ENCODE measurements at regions not wholly inside any gene's neighbourhood (a gene's known extent, or its start where the extent isn't known, plus 50 kb on each side); places are given as distances from the start of the nearest gene placed in this dataset.
A peak's percentile ranks its signal among the peaks of the same experiment; 100 is the strongest.

DNA sequence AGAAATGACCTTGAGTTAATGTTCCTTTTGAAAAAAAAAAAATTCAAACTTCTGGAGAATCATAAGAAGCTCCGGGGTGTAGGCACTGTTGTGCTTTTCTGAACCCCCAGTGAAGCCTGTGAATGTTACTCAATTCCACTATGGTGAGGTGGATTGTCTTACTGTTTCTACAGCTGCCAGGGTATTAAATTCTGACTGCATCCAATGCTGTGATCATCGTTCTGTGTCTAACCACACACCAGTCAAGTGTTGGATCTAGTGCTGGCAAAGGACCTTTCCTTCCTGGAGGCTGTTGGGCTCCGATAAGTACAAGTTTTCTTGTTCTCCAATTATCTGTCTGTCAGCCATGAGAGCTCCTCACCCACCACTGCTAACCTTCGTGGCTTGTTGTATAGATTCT is 162.0 kb upstream of the EPHA7 start:
- Histone ChIP-seq H3K27me3 (ENCODE audit: low read depth, low read length) (no peaks in the 10 kb centered on the region), H3K9me3 (ENCODE audit: control insufficient read depth in 1 of 2, low read length in 2 of 2) (no peaks in the 10 kb centered on the region), H3K4me3 (ENCODE audit: low read depth in 1 of 2, low read length in 2 of 2) (no peak overlapping the region), H3K36me3 (ENCODE audit: control insufficient read depth in 1 of 2, insufficient read depth in 2 of 2, low read length in 2 of 2) (no peaks in the 10 kb centered on the region), H3K27ac (ENCODE audit: low read length) (no peak overlapping the region), H3K4me1 (ENCODE audit: control insufficient read depth in 1 of 2, insufficient read depth in 2 of 2, low read length in 2 of 2) (peaks cover 0 to 7% of the 10 kb centered on the region in 2 donors)

DNA sequence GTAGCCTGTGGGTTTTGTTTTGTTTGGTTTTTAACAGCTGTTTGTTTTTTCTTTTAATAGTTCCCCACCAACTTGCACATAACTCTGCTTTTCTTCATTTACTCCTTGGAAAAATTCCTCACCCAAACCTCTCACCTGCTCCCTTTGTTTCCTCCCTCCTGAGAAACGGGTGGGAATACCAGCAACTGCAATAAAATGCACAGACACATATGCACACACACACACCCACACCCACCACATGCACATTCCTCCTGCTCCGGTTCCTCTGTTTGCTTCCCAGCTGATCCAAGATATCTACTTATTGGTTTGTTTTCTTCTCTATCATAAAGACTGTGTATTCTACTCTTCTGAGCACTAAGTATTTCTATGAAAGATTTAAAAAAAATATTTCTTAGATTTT is 161.1 kb upstream of the EPHA7 start:
- peaks cover 0 to 12% of the 10 kb centered on the region in 2 donors for H3K4me1 ChIP-seq (ENCODE audit: control insufficient read depth in 1 of 2, insufficient read depth in 2 of 2, low read length in 2 of 2)
- no peaks in the 10 kb centered on the region for H3K36me3 ChIP-seq (ENCODE audit: control insufficient read depth in 1 of 2, insufficient read depth in 2 of 2, low read length in 2 of 2)
- H3K4me3 ChIP-seq (ENCODE audit: low read depth in 1 of 2, low read length in 2 of 2): no peak overlapping the region
- no peak overlapping the region for H3K27ac ChIP-seq (ENCODE audit: low read length)
- H3K27me3 ChIP-seq (ENCODE audit: low read depth, low read length): no peaks in the 10 kb centered on the region
- H3K9me3 ChIP-seq (ENCODE audit: control insufficient read depth in 1 of 2, low read length in 2 of 2): no peaks in the 10 kb centered on the region

DNA sequence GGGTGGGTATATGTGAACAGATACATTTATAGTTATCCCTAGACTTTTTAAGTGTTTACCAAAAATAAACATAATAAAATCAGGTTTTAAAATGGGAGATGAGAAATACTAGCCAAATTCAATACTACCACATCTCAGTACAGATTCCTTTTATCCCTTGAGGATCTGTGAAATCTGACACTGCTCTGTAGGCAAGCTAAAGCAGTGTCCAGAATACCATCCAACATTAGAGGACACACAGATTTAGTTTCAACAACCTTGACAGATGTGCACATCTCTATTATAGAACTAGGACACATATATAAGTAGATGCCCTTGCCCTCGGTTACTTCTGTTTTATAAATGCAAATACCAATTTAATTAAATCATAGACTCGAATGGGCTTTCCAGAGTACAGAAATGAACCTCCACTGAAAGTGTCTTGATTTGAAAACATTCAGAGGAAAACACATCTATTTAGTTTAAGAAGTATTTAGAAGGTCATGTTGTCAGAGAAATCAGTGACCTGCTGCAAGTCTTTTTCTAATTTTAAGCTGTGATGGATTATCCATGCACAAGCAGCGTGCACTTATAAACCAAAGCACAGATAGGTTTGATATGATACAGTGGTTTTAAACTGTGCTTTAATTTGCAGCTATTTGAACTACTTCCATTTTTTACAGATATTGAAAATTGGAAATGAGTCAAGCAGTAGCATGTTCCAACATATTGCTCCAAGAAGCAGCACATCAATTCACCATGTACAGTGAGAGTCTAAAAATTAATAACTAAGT is 156.3 kb upstream of the EPHA7 start:
- Histone ChIP-seq H3K27ac (ENCODE audit: low read length) (no peak overlapping the region), H3K9me3 (ENCODE audit: control insufficient read depth in 1 of 2, low read length in 2 of 2) (no peaks in the 10 kb centered on the region), H3K4me3 (ENCODE audit: low read depth in 1 of 2, low read length in 2 of 2) (no peak overlapping the region), H3K27me3 (ENCODE audit: low read depth, low read length) (no peaks in the 10 kb centered on the region), H3K4me1 (ENCODE audit: control insufficient read depth in 1 of 2, insufficient read depth in 2 of 2, low read length in 2 of 2) (peaks cover 0 to 23% of the 10 kb centered on the region in 2 donors), H3K36me3 (ENCODE audit: control insufficient read depth in 1 of 2, insufficient read depth in 2 of 2, low read length in 2 of 2) (no peaks in the 10 kb centered on the region)

DNA sequence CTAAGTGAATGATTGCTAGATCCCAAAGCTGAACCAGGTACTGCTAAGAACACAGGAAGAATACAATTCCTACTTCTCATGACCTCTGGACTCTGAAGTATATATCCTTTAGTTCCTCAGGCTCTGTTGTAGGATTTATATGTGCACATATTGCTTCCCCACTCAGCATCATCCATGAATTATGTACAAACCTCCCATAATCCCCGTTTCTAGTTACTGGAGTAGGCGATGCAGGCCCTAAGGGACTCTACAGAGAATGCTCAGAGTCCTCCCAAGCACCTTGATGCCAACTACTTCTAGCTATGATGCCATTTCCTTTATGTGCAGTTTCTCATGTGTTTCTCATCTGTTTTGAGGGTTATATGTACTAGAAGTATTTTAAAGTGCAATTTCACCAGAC is 154.9 kb upstream of the EPHA7 start:
- H3K36me3 ChIP-seq (ENCODE audit: control insufficient read depth in 1 of 2, insufficient read depth in 2 of 2, low read length in 2 of 2): no peaks in the 10 kb centered on the region
- H3K27ac ChIP-seq (ENCODE audit: low read length): no peak overlapping the region
- no peak overlapping the region for H3K4me3 ChIP-seq (ENCODE audit: low read depth in 1 of 2, low read length in 2 of 2)
- H3K4me1 ChIP-seq (ENCODE audit: control insufficient read depth in 1 of 2, insufficient read depth in 2 of 2, low read length in 2 of 2): peaks cover 0 to 15% of the 10 kb centered on the region in 2 donors
- no peaks in the 10 kb centered on the region for H3K9me3 ChIP-seq (ENCODE audit: control insufficient read depth in 1 of 2, low read length in 2 of 2)
- no peaks in the 10 kb centered on the region for H3K27me3 ChIP-seq (ENCODE audit: low read depth, low read length)

DNA sequence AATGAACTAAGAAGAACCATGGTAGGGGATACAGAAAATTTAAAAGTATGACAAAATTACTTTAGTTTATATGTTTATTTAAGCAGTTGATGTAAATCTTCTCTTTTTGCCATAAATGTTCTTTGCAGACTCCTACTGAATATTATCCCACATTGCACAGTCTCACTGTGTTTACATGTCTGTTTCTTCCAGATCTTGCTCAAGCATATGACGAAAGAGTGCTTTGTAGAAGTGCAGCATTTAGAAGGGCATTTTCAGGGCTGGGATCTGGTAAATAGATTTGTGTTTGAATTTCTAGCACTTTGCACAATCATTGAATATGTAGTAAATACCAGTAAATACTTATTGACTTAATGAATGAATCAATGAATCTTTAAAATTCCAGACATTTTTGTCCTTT is 152.0 kb upstream of the EPHA7 start:
- no peak overlapping the region for H3K27ac ChIP-seq (ENCODE audit: low read length)
- no peaks in the 10 kb centered on the region for H3K27me3 ChIP-seq (ENCODE audit: low read depth, low read length)
- peaks cover 0 to 20% of the 10 kb centered on the region in 2 donors for H3K4me1 ChIP-seq (ENCODE audit: control insufficient read depth in 1 of 2, insufficient read depth in 2 of 2, low read length in 2 of 2)
- H3K4me3 ChIP-seq (ENCODE audit: low read depth in 1 of 2, low read length in 2 of 2): no peak overlapping the region
- no peaks in the 10 kb centered on the region for H3K9me3 ChIP-seq (ENCODE audit: control insufficient read depth in 1 of 2, low read length in 2 of 2)
- no peaks in the 10 kb centered on the region for H3K36me3 ChIP-seq (ENCODE audit: control insufficient read depth in 1 of 2, insufficient read depth in 2 of 2, low read length in 2 of 2)

DNA sequence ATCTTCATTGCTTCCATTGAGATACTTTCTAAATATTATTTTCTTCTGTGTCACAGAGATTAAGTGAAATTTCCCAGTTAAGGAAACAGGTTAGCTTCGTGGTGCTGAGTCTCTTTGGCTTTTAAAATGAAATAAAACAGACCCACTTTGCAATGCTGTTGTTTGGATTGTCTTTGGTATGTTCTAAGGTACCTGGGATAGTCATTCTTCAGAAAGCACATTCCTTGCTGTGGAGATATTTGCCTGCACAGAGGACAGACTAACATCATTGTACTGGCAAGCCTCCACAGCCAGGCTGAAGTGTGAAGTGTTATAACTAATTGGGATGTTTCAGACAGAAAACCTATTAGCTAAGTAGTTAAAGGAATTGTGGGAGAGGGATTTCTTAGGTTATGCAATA is 148.8 kb upstream of the EPHA7 start:
- Histone ChIP-seq H3K9me3 (ENCODE audit: control insufficient read depth in 1 of 2, low read length in 2 of 2) (no peaks in the 10 kb centered on the region), H3K27ac (ENCODE audit: low read length) (peak overlapping the region; percentile 13), H3K4me1 (ENCODE audit: control insufficient read depth in 1 of 2, insufficient read depth in 2 of 2, low read length in 2 of 2) (peaks cover 0 to 4% of the 10 kb centered on the region in 2 donors), H3K27me3 (ENCODE audit: low read depth, low read length) (no peaks in the 10 kb centered on the region), H3K4me3 (ENCODE audit: low read depth in 1 of 2, low read length in 2 of 2) (no peak overlapping the region), H3K36me3 (ENCODE audit: control insufficient read depth in 1 of 2, insufficient read depth in 2 of 2, low read length in 2 of 2) (no peaks in the 10 kb centered on the region)

DNA sequence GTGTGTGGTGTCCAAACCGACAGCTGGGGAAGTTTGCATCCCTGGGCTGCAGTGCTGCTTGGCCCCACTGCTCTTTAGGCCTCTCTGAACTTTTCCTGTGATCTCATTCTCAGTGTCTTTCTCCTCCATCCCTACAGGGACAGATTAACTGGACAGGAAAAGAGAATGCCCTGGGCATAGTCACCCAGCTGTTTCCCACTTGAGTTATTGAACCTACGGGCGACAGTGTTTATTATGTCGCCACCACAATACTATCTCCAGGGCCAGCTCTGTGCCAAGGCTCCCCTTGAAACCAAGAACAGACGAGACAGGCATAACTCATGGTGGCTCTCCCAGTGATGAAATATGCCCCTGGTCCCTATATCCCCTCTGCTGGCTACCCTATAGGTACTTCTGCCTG is 147.8 kb upstream of the EPHA7 start:
- H3K27me3 ChIP-seq (ENCODE audit: low read depth, low read length): no peaks in the 10 kb centered on the region
- no peak overlapping the region for H3K4me3 ChIP-seq (ENCODE audit: low read depth in 1 of 2, low read length in 2 of 2)
- H3K36me3 ChIP-seq (ENCODE audit: control insufficient read depth in 1 of 2, insufficient read depth in 2 of 2, low read length in 2 of 2): no peaks in the 10 kb centered on the region
- H3K9me3 ChIP-seq (ENCODE audit: control insufficient read depth in 1 of 2, low read length in 2 of 2): no peaks in the 10 kb centered on the region
- peaks cover 0 to 4% of the 10 kb centered on the region in 2 donors for H3K4me1 ChIP-seq (ENCODE audit: control insufficient read depth in 1 of 2, insufficient read depth in 2 of 2, low read length in 2 of 2)
- H3K27ac ChIP-seq (ENCODE audit: low read length): peak overlapping the region; percentile 70

DNA sequence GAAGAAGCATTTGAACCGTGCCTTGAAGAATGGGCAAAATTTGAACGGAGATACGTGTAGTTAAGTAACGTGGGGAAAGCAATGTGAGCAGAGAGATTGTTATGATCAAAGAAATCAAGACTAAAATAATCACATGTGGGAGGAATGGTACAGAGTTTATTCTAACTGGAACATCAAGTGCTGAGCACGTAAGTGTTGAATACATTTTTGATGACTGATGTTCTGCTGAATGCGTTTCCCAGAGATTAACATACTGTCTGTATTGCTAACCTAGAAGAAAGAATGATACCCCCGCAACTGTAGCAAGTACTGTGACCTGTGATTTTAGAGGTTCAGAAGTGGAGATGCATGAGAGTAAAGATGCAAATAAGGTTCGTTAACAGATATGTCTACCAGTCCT is 146.9 kb upstream of the EPHA7 start:
- Histone ChIP-seq H3K4me1 (ENCODE audit: control insufficient read depth in 1 of 2, insufficient read depth in 2 of 2, low read length in 2 of 2) (peaks cover 0 to 4% of the 10 kb centered on the region in 2 donors), H3K36me3 (ENCODE audit: control insufficient read depth in 1 of 2, insufficient read depth in 2 of 2, low read length in 2 of 2) (no peaks in the 10 kb centered on the region)

DNA sequence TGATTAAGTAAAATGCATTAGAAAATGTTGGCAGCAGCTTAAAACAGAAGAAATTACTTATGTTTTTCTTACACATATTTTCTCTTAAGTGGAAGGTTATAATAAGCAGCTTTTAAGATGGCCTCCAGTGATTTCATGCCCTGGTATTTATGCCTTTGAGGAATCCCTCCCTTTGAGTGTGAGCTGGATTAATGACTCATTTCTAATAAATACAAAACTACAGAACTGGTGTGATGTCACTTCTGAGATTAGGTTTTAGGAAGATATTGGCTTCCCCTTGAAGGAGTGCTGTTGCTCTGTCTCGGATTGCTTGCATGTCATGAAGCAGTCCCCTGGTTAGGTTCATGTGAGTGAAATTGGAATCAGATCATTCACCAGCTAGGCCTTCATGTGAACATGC is 143.2 kb upstream of the EPHA7 start:
- Histone ChIP-seq H3K27ac (ENCODE audit: low read length) (peak overlapping the region; percentile 25), H3K4me1 (ENCODE audit: control insufficient read depth in 1 of 2, insufficient read depth in 2 of 2, low read length in 2 of 2) (peaks cover 0 to 4% of the 10 kb centered on the region in 2 donors), H3K36me3 (ENCODE audit: control insufficient read depth in 1 of 2, insufficient read depth in 2 of 2, low read length in 2 of 2) (no peaks in the 10 kb centered on the region), H3K9me3 (ENCODE audit: control insufficient read depth in 1 of 2, low read length in 2 of 2) (no peaks in the 10 kb centered on the region), H3K27me3 (ENCODE audit: low read depth, low read length) (no peaks in the 10 kb centered on the region), H3K4me3 (ENCODE audit: low read depth in 1 of 2, low read length in 2 of 2) (no peak overlapping the region)

More for the DNA sequence above, 146.9 kb upstream of the EPHA7 start:
- Histone ChIP-seq H3K27me3 (ENCODE audit: low read depth, low read length) (no peaks in the 10 kb centered on the region), H3K9me3 (ENCODE audit: control insufficient read depth in 1 of 2, low read length in 2 of 2) (no peaks in the 10 kb centered on the region), H3K4me3 (ENCODE audit: low read depth in 1 of 2, low read length in 2 of 2) (no peak overlapping the region), H3K27ac (ENCODE audit: low read length) (peak overlapping the region; percentile 70)

DNA sequence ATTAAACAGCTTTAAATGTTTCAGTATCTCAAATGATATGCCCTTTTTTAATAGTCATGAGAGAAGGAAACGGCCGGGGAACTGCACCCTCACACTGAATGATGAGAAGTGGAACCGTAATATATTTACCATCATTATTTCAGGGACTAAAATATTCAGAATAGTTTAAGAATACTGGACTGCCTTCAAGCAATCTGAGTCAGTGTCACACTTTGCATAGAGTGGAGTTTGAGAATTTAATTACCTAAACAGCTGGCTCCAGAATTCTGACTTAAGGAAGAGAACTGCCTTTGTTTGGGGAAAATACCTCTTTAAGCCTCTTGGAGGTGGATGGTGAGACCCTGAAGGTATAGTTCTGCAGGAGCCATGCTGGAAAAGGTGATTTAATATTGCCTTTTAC is 135.9 kb upstream of the EPHA7 start:
- Histone ChIP-seq H3K9me3 (ENCODE audit: control insufficient read depth in 1 of 2, low read length in 2 of 2) (no peaks in the 10 kb centered on the region), H3K4me3 (ENCODE audit: low read depth in 1 of 2, low read length in 2 of 2) (no peak overlapping the region), H3K27ac (ENCODE audit: low read length) (no peak overlapping the region), H3K36me3 (ENCODE audit: control insufficient read depth in 1 of 2, insufficient read depth in 2 of 2, low read length in 2 of 2) (no peaks in the 10 kb centered on the region), H3K4me1 (ENCODE audit: control insufficient read depth in 1 of 2, insufficient read depth in 2 of 2, low read length in 2 of 2) (no peaks in the 10 kb centered on the region), H3K27me3 (ENCODE audit: low read depth, low read length) (no peaks in the 10 kb centered on the region)

DNA sequence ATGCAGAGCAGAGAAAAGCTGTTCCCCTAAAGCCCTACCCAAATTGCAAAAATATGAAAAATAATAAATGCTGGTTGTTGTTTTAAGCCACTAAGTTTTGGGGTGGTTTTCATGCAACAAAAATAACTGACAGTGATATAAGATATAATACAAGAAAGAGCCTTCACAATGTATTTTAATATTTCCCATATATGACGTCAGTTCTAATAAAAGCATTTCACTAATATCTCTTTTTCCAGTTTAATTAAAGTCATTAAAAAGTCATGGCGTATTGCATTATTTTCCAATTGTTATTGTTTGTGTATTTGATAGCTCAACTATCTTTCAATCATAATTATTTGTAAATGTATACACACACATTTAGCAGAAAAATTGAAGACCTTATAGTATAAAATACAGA is 134.7 kb upstream of the EPHA7 start:
- Histone ChIP-seq H3K27me3 (ENCODE audit: low read depth, low read length) (no peaks in the 10 kb centered on the region), H3K4me3 (ENCODE audit: low read depth in 1 of 2, low read length in 2 of 2) (no peak overlapping the region), H3K4me1 (ENCODE audit: control insufficient read depth in 1 of 2, insufficient read depth in 2 of 2, low read length in 2 of 2) (no peaks in the 10 kb centered on the region), H3K27ac (ENCODE audit: low read length) (no peak overlapping the region), H3K36me3 (ENCODE audit: control insufficient read depth in 1 of 2, insufficient read depth in 2 of 2, low read length in 2 of 2) (no peaks in the 10 kb centered on the region), H3K9me3 (ENCODE audit: control insufficient read depth in 1 of 2, low read length in 2 of 2) (no peaks in the 10 kb centered on the region)
